GM12873 (cell line): ENCODE measurements at regions not wholly inside any gene's neighbourhood (a gene's known extent, or its start where the extent isn't known, plus 50 kb on each side); places are given as distances from the start of the nearest gene placed in this dataset.

Source experiments
- CTCF ChIP-seq: IDR thresholded peaks from 2 replicates; pipeline ENCODE4 v1.5.1; 2012; ENCODE audit warnings: low read depth, mild to moderate bottlenecking, moderate library complexity, low read length, control low read depth; ENCODE audit not compliant: insufficient read depth; ENCODE audit errors: missing control alignments

- peak; percentile 32 for TF ChIP-seq CTCF
Observed at GRCh38 chr3:21216598-21216997, 534.4 kb downstream of the ZNF385D start.

DNA sequence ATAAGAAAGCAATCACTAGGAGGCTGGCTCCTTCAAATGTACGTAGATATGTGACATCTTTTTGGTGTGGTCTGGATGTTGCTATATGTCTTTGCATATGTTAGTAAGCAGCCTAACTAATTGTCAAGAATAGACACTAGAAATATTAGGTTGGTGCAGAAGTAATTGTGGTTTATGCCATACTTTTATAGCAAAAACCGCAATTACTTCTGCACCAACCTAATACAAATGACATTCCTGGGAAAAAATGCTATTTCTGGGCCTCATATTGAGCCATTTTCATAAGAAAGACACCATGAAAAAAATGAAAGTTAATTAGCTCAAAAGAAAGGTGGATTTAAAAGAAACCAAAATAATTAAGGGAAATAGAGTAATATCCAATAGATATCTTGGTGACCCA lies 555.8 kb downstream of the ZNF385D start:
- TF ChIP-seq CTCF = no peak

GRCh38 chr3:21188459-21188858 lies 562.6 kb downstream of the ZNF385D start:
- no peak for TF ChIP-seq CTCF

DNA sequence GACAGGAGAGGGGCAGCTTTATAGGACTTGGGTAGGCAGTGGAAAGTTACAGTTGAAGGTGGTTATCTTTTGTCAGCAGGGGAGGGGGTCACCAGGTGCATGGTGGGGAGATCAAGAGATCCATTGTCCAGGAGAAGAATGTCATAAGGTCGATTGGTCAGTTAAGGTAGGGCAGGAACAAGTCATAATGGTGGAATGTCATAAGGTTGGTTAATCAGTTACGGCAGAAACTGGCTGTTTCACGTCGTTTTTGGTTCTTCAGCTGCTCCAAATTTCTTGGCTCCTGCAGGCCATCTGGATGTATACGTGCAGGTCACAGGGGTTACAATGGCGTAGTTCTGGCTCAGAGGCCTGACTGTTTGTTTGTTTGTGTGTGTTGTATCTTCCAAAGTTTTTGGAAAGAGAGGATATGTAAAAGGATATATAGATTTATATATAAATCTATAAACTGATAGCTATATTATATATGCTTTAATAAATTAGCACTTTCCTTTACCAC lies 565.1 kb downstream of the ZNF385D start:
- TF ChIP-seq CTCF = no peak

GRCh38 chr3:21174461-21174860 lies 576.5 kb downstream of the ZNF385D start:
- no peak for TF ChIP-seq CTCF

DNA sequence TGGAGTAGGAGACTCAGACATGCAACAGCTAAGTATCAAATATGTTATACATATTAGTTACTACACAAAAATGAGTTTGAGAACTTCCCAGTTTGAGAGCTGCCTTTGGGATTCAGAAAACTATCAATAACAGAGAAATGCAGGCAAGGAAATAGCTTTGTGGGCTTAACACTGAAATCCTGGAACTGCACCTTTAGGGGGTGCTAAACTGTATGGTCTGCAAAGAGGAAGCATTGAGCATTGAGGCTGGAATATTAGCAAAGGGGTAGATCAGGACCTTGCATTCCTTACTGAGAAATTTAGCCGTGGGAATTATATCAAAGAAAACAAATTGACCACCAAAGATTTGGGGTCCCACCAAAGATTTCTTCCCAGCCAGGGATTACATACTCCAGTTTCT lies 580.0 kb downstream of the ZNF385D start:
- peak; percentile 56 for TF ChIP-seq CTCF

DNA sequence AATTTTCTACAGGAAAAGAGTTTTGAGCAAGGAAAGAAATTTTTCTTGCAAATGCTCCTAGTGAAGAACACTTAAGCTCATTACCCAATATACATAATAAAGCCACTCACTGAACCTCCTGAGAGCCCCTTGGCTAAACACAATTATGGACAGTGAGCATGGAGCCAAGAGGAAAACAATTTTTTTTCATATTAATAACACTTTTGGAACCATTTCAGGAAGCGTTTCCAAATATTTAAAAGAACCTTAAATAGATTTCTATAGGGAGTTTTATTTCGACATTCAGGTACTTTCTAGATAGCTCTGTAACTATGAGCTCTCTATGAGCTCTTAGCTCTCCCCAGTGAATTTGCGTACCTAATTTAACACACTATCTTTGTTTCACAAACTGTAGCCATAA lies 581.1 kb downstream of the ZNF385D start:
- no peak for TF ChIP-seq CTCF

DNA sequence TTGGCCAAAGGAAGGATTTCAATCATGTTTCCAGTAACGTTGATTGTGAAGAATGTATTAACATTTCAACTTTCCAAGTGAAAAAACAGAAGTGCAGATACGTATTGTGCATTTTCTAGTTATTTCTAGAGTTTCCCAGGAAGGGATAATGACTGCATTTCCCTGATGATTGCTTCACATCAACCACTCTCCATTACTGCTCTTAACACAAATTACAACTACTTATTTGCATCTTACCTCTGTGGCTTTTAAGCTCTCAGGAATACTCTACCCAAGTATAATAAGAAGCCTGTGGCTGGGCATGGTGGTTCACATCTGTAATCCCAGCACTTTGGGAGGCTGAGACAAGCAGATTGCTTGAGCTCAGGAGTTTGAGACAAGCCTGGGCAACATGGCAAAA lies 582.5 kb downstream of the ZNF385D start:
- TF ChIP-seq CTCF = no peak
